Liver (tissue), 8 donors: ENCODE measurements at regions not wholly inside any gene's neighbourhood (a gene's known extent, or its start where the extent isn't known, plus 50 kb on each side); places are given as distances from the start of the nearest gene placed in this dataset.

Experiments used
- DNase-seq: peaks from one replicate; pipeline ENCODE4 v3.0.0-alpha.2; 2017; ENCODE audit warnings: low spot score
- H3K27ac ChIP-seq, 2 donors: one replicate each; pipeline ENCODE4 v1.7.0; 2013; ENCODE audit warnings: inconsistent platforms in 2 of 2, low read length in 2 of 2, control low read depth in 1 of 2, low read depth in 1 of 2, mild to moderate bottlenecking in 1 of 2
- H3K27me3 ChIP-seq, 4 donors: one replicate each; pipeline versions ENCODE4 v1.6.1 to v1.7.0; 2013; ENCODE audit warnings: low read length in 3 of 4, inconsistent platforms in 1 of 4, mild to moderate bottlenecking in 1 of 4, moderate library complexity in 1 of 4; ENCODE audit not compliant: control insufficient read depth in 4 of 4, insufficient read depth in 4 of 4
- H3K36me3 ChIP-seq, 4 donors: one replicate each; pipeline versions ENCODE4 v1.6.1 to v1.7.0; 2013; ENCODE audit warnings: low read length in 3 of 4, mild to moderate bottlenecking in 3 of 4, low read depth in 1 of 4, moderate library complexity in 1 of 4; ENCODE audit not compliant: control insufficient read depth in 4 of 4, insufficient read depth in 3 of 4
- H3K4me1 ChIP-seq, 4 donors: one replicate each; pipeline versions ENCODE4 v1.6.1 to v1.7.0; 2013; ENCODE audit warnings: low read length in 3 of 4, mild to moderate bottlenecking in 3 of 4, moderate library complexity in 1 of 4; ENCODE audit not compliant: control insufficient read depth in 4 of 4, insufficient read depth in 4 of 4
- H3K4me3 ChIP-seq, 3 donors: one replicate each; pipeline versions ENCODE4 v1.6.1 to v1.7.0; 2013; ENCODE audit warnings: low read length in 3 of 3, control low read depth in 1 of 3, low read depth in 1 of 3, mild to moderate bottlenecking in 1 of 3
- H3K9ac ChIP-seq, 2 donors: one replicate each; pipeline ENCODE4 v1.7.0; 2013; ENCODE audit warnings: low read length in 2 of 2, mild to moderate bottlenecking in 2 of 2, moderate library complexity in 2 of 2, control low read depth in 1 of 2, low read depth in 1 of 2
- H3K9me3 ChIP-seq, 4 donors: one replicate each; pipeline versions ENCODE4 v1.6.1 to v1.7.0; 2013; ENCODE audit warnings: low read length in 3 of 4; ENCODE audit not compliant: control insufficient read depth in 4 of 4
- FOXA1 ChIP-seq: IDR thresholded peaks from 2 replicates; pipeline ENCODE4 v1.6.1; 2016; ENCODE audit warnings: antibody characterized with exemption
- FOXA2 ChIP-seq: IDR thresholded peaks from 2 replicates; pipeline ENCODE4 v1.6.1; 2016; ENCODE audit warnings: antibody characterized with exemption
- GABPA ChIP-seq, 2 donors: IDR thresholded peaks in 1 of 2; conservative IDR thresholded peaks in 1 of 2; 2 replicates each; pipeline ENCODE4 v1.6.1; 2016; ENCODE audit warnings: antibody characterized with exemption in 2 of 2, mild to moderate bottlenecking in 1 of 2, moderate library complexity in 1 of 2
- HNF4A ChIP-seq, 2 donors: conservative IDR thresholded peaks; 2 replicates each; pipeline ENCODE4 v1.6.1; 2016; ENCODE audit warnings: antibody characterized with exemption in 2 of 2, mild to moderate bottlenecking in 2 of 2
- HNF4G ChIP-seq: IDR thresholded peaks from 2 replicates; pipeline ENCODE4 v1.6.1; 2016; ENCODE audit warnings: antibody characterized with exemption
- JUND ChIP-seq, 2 donors: IDR thresholded peaks; 2 replicates each; pipeline ENCODE4 v1.6.1; 2016; ENCODE audit warnings: antibody characterized with exemption in 2 of 2
- NR2F2 ChIP-seq: IDR thresholded peaks from 2 replicates; pipeline ENCODE4 v1.6.1; 2016; ENCODE audit warnings: antibody characterized with exemption
- RAD21 ChIP-seq, 2 donors: IDR thresholded peaks; 2 replicates each; pipeline ENCODE4 v1.6.1; 2016; ENCODE audit warnings: antibody characterized with exemption in 2 of 2, mild to moderate bottlenecking in 2 of 2
- RXRA ChIP-seq, 2 donors: IDR thresholded peaks; 2 replicates each; pipeline ENCODE4 v1.6.1; 2017 to 2018; ENCODE audit warnings: antibody characterized with exemption in 2 of 2, mild to moderate bottlenecking in 1 of 2
- TAF1 ChIP-seq: conservative IDR thresholded peaks from 2 replicates; pipeline ENCODE4 v1.6.1; 2016; ENCODE audit warnings: antibody characterized with exemption, mild to moderate bottlenecking
- YY1 ChIP-seq: IDR thresholded peaks from 2 replicates; pipeline ENCODE4 v1.6.1; 2016; ENCODE audit warnings: antibody characterized with exemption, mild to moderate bottlenecking
- WGBS: extraction: QIAGEN DNeasy Blood & Tissue Kit; methylation state at CpG from one replicate; pipeline ENCODE4 v1.1.7; 2013; 5-methylcytosine and 5-hydroxymethylcytosine counted together
- TF ChIP-seq, protein P1 (sequence below): IDR thresholded peaks from 2 replicates; pipeline ENCODE4 v1.6.1; 2016; ENCODE audit warnings: antibody characterized with exemption, mild to moderate bottlenecking
- TF ChIP-seq, protein P2 (sequence below): IDR thresholded peaks from 2 replicates; pipeline ENCODE4 v1.6.1; 2016; ENCODE audit warnings: antibody characterized with exemption
- TF ChIP-seq, protein P3 (sequence below): IDR thresholded peaks from 2 replicates; pipeline ENCODE4 v1.6.1; 2016; ENCODE audit warnings: antibody characterized with exemption
- TF ChIP-seq, protein P4 (sequence below): fragments of 150-350 bp; IDR thresholded peaks from 2 replicates; pipeline ENCODE4 v1.5.1; 2017; ENCODE audit warnings: improper control_type of control experiment, low read depth, low read length; ENCODE audit not compliant: missing input control
- donor health status: healthy.
- donor health status: healthy.
- donor health status: healthy.
- donor health status: healthy.
- donor health status: healthy.

DNA sequence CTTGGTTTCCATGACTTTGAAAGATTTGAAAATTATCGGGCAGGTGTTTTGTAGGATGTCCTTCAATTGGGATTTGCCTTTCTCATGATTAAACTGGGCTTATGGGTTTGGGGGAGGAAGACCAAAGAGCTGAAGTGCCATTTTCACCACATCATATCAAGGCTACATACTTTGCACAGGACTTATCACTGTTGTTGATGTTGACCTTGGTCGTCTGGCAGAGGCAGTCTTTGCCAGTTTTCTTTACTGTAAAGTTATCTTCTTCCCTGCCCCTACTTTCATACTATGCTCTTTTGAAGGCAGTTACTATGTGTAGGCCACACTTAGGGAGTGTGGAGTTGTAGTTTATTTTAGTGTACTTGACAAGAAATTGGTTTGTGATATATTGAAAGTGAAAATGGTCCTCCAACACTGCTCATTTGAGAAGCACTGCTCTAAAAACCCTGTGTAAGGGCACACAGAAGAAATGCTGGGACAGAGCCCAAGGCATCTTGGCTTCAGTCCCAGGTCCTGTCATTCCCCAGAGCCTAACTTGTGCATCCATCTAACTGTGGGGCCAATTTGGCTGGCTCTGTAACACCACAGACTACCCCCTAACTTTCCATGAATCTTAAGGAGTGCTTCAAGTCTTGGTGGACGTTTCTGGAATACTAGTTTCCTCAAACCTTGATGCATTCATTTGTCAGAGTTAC, 384.9 kb downstream of the KCNRG start:
- Histone ChIP-seq H3K4me1 (no peaks in the 10 kb centered on the region), H3K9ac (no peak overlapping the region), H3K27me3 (no peaks in the 10 kb centered on the region), H3K4me3 (no peak overlapping the region), H3K9me3 (no peaks in the 10 kb centered on the region), H3K27ac (no peak overlapping the region), H3K36me3 (no peaks in the 10 kb centered on the region)
- TF ChIP-seq, protein P1, sequence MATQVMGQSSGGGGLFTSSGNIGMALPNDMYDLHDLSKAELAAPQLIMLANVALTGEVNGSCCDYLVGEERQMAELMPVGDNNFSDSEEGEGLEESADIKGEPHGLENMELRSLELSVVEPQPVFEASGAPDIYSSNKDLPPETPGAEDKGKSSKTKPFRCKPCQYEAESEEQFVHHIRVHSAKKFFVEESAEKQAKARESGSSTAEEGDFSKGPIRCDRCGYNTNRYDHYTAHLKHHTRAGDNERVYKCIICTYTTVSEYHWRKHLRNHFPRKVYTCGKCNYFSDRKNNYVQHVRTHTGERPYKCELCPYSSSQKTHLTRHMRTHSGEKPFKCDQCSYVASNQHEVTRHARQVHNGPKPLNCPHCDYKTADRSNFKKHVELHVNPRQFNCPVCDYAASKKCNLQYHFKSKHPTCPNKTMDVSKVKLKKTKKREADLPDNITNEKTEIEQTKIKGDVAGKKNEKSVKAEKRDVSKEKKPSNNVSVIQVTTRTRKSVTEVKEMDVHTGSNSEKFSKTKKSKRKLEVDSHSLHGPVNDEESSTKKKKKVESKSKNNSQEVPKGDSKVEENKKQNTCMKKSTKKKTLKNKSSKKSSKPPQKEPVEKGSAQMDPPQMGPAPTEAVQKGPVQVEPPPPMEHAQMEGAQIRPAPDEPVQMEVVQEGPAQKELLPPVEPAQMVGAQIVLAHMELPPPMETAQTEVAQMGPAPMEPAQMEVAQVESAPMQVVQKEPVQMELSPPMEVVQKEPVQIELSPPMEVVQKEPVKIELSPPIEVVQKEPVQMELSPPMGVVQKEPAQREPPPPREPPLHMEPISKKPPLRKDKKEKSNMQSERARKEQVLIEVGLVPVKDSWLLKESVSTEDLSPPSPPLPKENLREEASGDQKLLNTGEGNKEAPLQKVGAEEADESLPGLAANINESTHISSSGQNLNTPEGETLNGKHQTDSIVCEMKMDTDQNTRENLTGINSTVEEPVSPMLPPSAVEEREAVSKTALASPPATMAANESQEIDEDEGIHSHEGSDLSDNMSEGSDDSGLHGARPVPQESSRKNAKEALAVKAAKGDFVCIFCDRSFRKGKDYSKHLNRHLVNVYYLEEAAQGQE: no peak
- TF ChIP-seq, protein P2, sequence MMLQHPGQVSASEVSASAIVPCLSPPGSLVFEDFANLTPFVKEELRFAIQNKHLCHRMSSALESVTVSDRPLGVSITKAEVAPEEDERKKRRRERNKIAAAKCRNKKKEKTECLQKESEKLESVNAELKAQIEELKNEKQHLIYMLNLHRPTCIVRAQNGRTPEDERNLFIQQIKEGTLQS: no peak
- TF ChIP-seq NR2F2: no peak
- no peak for TF ChIP-seq FOXA1
- no peak for TF ChIP-seq RXRA (IDR thresholded peaks at IDR 0.05)
- no peak for TF ChIP-seq RAD21 (IDR thresholded peaks at IDR 0.05)
- no peak for TF ChIP-seq HNF4G
- TF ChIP-seq HNF4A (conservative IDR thresholded peaks at IDR 0.05): no peak
- no peak for TF ChIP-seq YY1
- TF ChIP-seq JUND (IDR thresholded peaks at IDR 0.05): no peak
- 72% methylated on average over 3 of the region's 3 CpGs for WGBS
- DNase-seq: no peak

DNA sequence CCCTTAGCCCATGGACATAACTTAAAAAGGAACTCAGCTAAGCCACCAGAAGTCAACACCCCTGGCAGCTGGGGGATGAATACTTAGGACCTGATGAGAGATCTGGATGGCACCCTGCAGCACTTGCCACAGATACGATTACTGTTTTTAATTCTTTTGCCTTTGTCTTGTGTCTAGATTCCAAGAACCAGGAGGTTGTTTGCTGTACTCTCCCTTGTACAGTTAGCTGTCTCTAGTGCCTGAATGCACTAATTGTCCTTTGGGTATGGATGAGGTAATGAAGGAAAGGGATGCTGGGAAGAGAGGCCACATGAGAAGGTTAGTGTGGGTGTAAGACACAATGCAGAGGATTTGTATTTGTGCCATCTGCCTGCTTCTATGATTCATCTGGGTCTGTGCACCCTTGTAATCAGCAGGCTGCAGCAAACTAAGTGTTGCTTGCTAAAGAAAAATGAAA, 385.8 kb downstream of the KCNRG start:
- no peak overlapping the region for H3K9ac ChIP-seq
- no peak overlapping the region for H3K27ac ChIP-seq
- H3K27me3 ChIP-seq: no peaks in the 10 kb centered on the region
- H3K4me1 ChIP-seq: no peaks in the 10 kb centered on the region
- DNase-seq: no peak
- TF ChIP-seq NR2F2 (no peak), HNF4G (no peak), TAF1 (no peak), HNF4A (conservative IDR thresholded peaks at IDR 0.05) (no peak), GABPA (IDR thresholded peaks at IDR 0.05 in 1 of 2, conservative IDR thresholded peaks at IDR 0.05 in 1 of 2) (no peak), FOXA2 (no peak), FOXA1 (no peak)
- TF ChIP-seq, protein P3, sequence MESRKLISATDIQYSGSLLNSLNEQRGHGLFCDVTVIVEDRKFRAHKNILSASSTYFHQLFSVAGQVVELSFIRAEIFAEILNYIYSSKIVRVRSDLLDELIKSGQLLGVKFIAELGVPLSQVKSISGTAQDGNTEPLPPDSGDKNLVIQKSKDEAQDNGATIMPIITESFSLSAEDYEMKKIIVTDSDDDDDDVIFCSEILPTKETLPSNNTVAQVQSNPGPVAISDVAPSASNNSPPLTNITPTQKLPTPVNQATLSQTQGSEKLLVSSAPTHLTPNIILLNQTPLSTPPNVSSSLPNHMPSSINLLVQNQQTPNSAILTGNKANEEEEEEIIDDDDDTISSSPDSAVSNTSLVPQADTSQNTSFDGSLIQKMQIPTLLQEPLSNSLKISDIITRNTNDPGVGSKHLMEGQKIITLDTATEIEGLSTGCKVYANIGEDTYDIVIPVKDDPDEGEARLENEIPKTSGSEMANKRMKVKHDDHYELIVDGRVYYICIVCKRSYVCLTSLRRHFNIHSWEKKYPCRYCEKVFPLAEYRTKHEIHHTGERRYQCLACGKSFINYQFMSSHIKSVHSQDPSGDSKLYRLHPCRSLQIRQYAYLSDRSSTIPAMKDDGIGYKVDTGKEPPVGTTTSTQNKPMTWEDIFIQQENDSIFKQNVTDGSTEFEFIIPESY: no peak
- TF ChIP-seq, protein P4, sequence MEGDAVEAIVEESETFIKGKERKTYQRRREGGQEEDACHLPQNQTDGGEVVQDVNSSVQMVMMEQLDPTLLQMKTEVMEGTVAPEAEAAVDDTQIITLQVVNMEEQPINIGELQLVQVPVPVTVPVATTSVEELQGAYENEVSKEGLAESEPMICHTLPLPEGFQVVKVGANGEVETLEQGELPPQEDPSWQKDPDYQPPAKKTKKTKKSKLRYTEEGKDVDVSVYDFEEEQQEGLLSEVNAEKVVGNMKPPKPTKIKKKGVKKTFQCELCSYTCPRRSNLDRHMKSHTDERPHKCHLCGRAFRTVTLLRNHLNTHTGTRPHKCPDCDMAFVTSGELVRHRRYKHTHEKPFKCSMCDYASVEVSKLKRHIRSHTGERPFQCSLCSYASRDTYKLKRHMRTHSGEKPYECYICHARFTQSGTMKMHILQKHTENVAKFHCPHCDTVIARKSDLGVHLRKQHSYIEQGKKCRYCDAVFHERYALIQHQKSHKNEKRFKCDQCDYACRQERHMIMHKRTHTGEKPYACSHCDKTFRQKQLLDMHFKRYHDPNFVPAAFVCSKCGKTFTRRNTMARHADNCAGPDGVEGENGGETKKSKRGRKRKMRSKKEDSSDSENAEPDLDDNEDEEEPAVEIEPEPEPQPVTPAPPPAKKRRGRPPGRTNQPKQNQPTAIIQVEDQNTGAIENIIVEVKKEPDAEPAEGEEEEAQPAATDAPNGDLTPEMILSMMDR: no peak
- 92% methylated on average over 1 of the region's 1 CpG for WGBS
- H3K9me3 ChIP-seq: no peaks in the 10 kb centered on the region
- H3K4me3 ChIP-seq: no peak overlapping the region
- no peaks in the 10 kb centered on the region for H3K36me3 ChIP-seq
